GM12878 (cell line): ENCODE measurements at regions not wholly inside any gene's neighbourhood (a gene's known extent, or its start where the extent isn't known, plus 50 kb on each side); places are given as distances from the start of the nearest gene placed in this dataset.

Experiments used
- ATAC-seq: fragments of 200-7000 bp; cut with Tn5 transposase; 3 replicates; pipeline ENCODE4 v1.9.1; 2020; ENCODE audit warnings: mild to moderate bottlenecking, moderate library complexity
- BruUV-seq: library from RNA; stranded (reverse); fragments of 400-500 nt; replicated peaks from 2 replicates; lab custom pipeline; 2021; lab: Mats Ljungman, UMichigan
- CTCF ChIA-PET: fragments of 300-600 bp; sonication (Branson Sonifier 250); formaldehyde crosslinking; extraction: SDS; loops from one replicate; lab custom pipeline; 2021; ENCODE audit warnings: inconsistent platforms; lab: Yijun Ruan, JAX
- POLR2A ChIA-PET: fragments of 350-600 bp; formaldehyde crosslinking; extraction: SDS; loops from one replicate; lab custom pipeline; 2021; ENCODE audit warnings: inconsistent platforms; lab: Charles Lee
- RAD21 ChIA-PET: fragments of 300-600 bp; sonication (Branson Sonifier 250); formaldehyde crosslinking; loops from one replicate; lab custom pipeline; 2023; ENCODE audit warnings: antibody characterized with exemption; ENCODE audit not compliant: unreplicated experiment; lab: Charles Lee
- SMC1A ChIA-PET: fragments of 300-600 bp; sonication (Branson Sonifier 250); formaldehyde crosslinking; loops from one replicate; lab custom pipeline; 2023; ENCODE audit not compliant: unreplicated experiment, uncharacterized antibody; lab: Charles Lee
- DNase-seq: peaks from one replicate; pipeline ENCODE4 v3.0.0-alpha.2; 2011; ENCODE audit warnings: low read depth, low spot score
- FAIRE-seq: peaks from 3 replicates; lab custom pipeline; 2011; peaks lifted over from hg19 to GRCh38; lab: Jason Lieb, UNC
- H2AFZ ChIP-seq: 2 replicates; pipeline ENCODE4 v1.6.0; 2011; ENCODE audit warnings: low read depth, low read length, control low read depth; ENCODE audit not compliant: control insufficient read depth
- H3K27ac ChIP-seq: 2 replicates; pipeline ENCODE4 v1.5.1; 2011; ENCODE audit warnings: control low read depth; ENCODE audit not compliant: control insufficient read depth, insufficient read depth
- H3K27me3 ChIP-seq, 2 experiments: replicated peaks in 1 of 2; 2 replicates each; pipeline versions ENCODE4 v1.6.0 to v1.6.1; 2011; ENCODE audit warnings: low read length in 1 of 2; ENCODE audit not compliant: control insufficient read depth in 2 of 2, insufficient read depth in 2 of 2
- H3K36me3 ChIP-seq, 2 experiments: 2 replicates each; pipeline ENCODE4 v1.5.1; 2011; ENCODE audit warnings: low read length in 1 of 2; ENCODE audit not compliant: control insufficient read depth in 2 of 2, insufficient read depth in 2 of 2
- H3K4me1 ChIP-seq: 2 replicates; pipeline ENCODE4 v1.6.1; 2011; ENCODE audit warnings: mild to moderate bottlenecking, low read length, moderate library complexity, mixed read lengths; ENCODE audit not compliant: control insufficient read depth, insufficient read depth
- H3K4me2 ChIP-seq: 2 replicates; pipeline ENCODE4 v1.6.0; 2011; ENCODE audit warnings: control low read depth; ENCODE audit not compliant: control insufficient read depth, insufficient read depth
- H3K4me3 ChIP-seq: fragments of 200-600 bp; sonication (generic); 2 replicates; pipeline ENCODE4 v1.5.1; 2016
- H3K79me2 ChIP-seq: 2 replicates; pipeline ENCODE4 v1.6.0; 2011; ENCODE audit warnings: low read length; ENCODE audit not compliant: control insufficient read depth, insufficient read depth
- H3K9ac ChIP-seq: 2 replicates; pipeline ENCODE4 v1.8.0; 2011; ENCODE audit warnings: low read length, control low read depth, mixed read lengths; ENCODE audit not compliant: control insufficient read depth, insufficient read depth
- H3K9me3 ChIP-seq: replicated peaks from 3 replicates; pipeline ENCODE4 v1.5.1; 2011; ENCODE audit warnings: mild to moderate bottlenecking, low read length; ENCODE audit not compliant: control insufficient read depth, insufficient read depth
- H4K20me1 ChIP-seq: 2 replicates; pipeline ENCODE4 v1.6.0; 2011; ENCODE audit not compliant: control insufficient read depth, insufficient read depth
- BRCA1 ChIP-seq: IDR thresholded peaks from 2 replicates; pipeline ENCODE4 v1.6.1; 2011; ENCODE audit warnings: low read depth, low read length, improper control_type of control experiment
- CBFB ChIP-seq: IDR thresholded peaks from 2 replicates; pipeline ENCODE4 v1.6.1; 2016; ENCODE audit warnings: antibody characterized with exemption, low read depth
- CBX5 ChIP-seq: sonication (generic); IDR thresholded peaks from 2 replicates; pipeline ENCODE4 v1.6.1; 2016; ENCODE audit warnings: low read depth, moderate library complexity, mild to moderate bottlenecking, inconsistent platforms
- CEBPB ChIP-seq, 2 experiments: fragments of 150-350 bp in 1 of 2; IDR thresholded peaks; 2 replicates each; pipeline ENCODE4 v1.6.1; 2012 to 2014; ENCODE audit warnings: low read depth in 2 of 2, low read length in 2 of 2, borderline replicate concordance in 1 of 2, inconsistent platforms in 1 of 2
- FOS ChIP-seq: IDR thresholded peaks from 3 replicates; pipeline ENCODE4 v1.6.1; 2011; ENCODE audit warnings: borderline replicate concordance; ENCODE audit not compliant: insufficient read length; ENCODE audit errors: extremely low read depth
- IKZF2 ChIP-seq, 2 experiments: fragments of 450-650 bp; IDR thresholded peaks; 2 replicates each; pipeline ENCODE4 v1.6.1; 2017; ENCODE audit warnings: mild to moderate bottlenecking in 2 of 2, moderate library complexity in 2 of 2
- MEF2B ChIP-seq: fragments of 450-650 bp; IDR thresholded peaks from 2 replicates; pipeline ENCODE4 v1.6.1; 2018; ENCODE audit warnings: mild to moderate bottlenecking, moderate library complexity; ENCODE audit not compliant: partially characterized antibody, poor library complexity, severe bottlenecking
- MTA3 ChIP-seq: IDR thresholded peaks from 2 replicates; pipeline ENCODE4 v1.6.1; 2012; ENCODE audit warnings: low read length, inconsistent platforms, borderline replicate concordance
- NBN ChIP-seq: fragments of 450-650 bp; IDR thresholded peaks from 2 replicates; pipeline ENCODE4 v1.6.1; 2016
- NFYB ChIP-seq: IDR thresholded peaks from 2 replicates; pipeline ENCODE4 v1.6.1; 2011; ENCODE audit warnings: low read depth, mild to moderate bottlenecking, low read length, improper control_type of control experiment, moderate library complexity; ENCODE audit not compliant: insufficient read depth
- PKNOX1 ChIP-seq: fragments of 450-650 bp; IDR thresholded peaks from 2 replicates; pipeline ENCODE4 v1.6.1; 2016; ENCODE audit warnings: mild to moderate bottlenecking
- POLR2AphosphoS5 ChIP-seq: IDR thresholded peaks from 2 replicates; pipeline ENCODE4 v1.6.1; 2011; ENCODE audit warnings: mild to moderate bottlenecking, low read length, inconsistent platforms
- POU2F2 ChIP-seq: IDR thresholded peaks from 3 replicates; pipeline ENCODE4 v1.6.1; 2011; ENCODE audit warnings: low read depth, mild to moderate bottlenecking, low read length, borderline replicate concordance
- SIX5 ChIP-seq: IDR thresholded peaks from 2 replicates; pipeline ENCODE4 v1.6.1; 2011; ENCODE audit warnings: mild to moderate bottlenecking, low read depth, low read length, moderate library complexity; ENCODE audit not compliant: severe bottlenecking
- SMAD1 ChIP-seq: fragments of 450-650 bp; IDR thresholded peaks from 2 replicates; pipeline ENCODE4 v1.6.1; 2018; ENCODE audit warnings: mild to moderate bottlenecking, low read depth; ENCODE audit not compliant: partially characterized antibody
- SREBF1 ChIP-seq: IDR thresholded peaks from 2 replicates; pipeline ENCODE4 v1.6.1; 2012; ENCODE audit warnings: mild to moderate bottlenecking, low read length
- SRF ChIP-seq, 2 experiments: IDR thresholded peaks; 2 replicates each; pipeline ENCODE4 v1.6.1; 2011; ENCODE audit warnings: low read depth in 2 of 2, low read length in 2 of 2, mild to moderate bottlenecking in 1 of 2, moderate library complexity in 1 of 2
- USF1 ChIP-seq: IDR thresholded peaks from 2 replicates; pipeline ENCODE4 v1.6.1; 2011; ENCODE audit warnings: borderline replicate concordance, low read depth, mild to moderate bottlenecking, moderate library complexity, mixed read lengths, low read length; ENCODE audit not compliant: insufficient read depth; ENCODE audit errors: extremely low read length
- ZBED1 ChIP-seq: IDR thresholded peaks from 2 replicates; pipeline ENCODE4 v1.6.1; 2016; ENCODE audit warnings: borderline replicate concordance
- ZBTB40 ChIP-seq: fragments of 450-650 bp; IDR thresholded peaks from 2 replicates; pipeline ENCODE4 v1.6.1; 2016; ENCODE audit warnings: mild to moderate bottlenecking, moderate library complexity, borderline replicate concordance
- WGBS: methylation state at CpG from one replicate; pipeline ENCODE4 v1.1.6; 2016; ENCODE audit warnings: low lambda C conversion rate; ENCODE audit not compliant: insufficient replicate concordance, insufficient coverage; ENCODE audit errors: missing lambda C conversion rate; 5-methylcytosine and 5-hydroxymethylcytosine counted together
- in situ Hi-C: fragments of 300-500 bp; cut with MboI; formaldehyde crosslinking; loops from 9 replicates; pipeline ENCODE4 v1.14.3; 2018; ENCODE audit warnings: mixed read lengths
- intact Hi-C: fragments of 100-400 bp; cut with micrococcal nuclease; formaldehyde crosslinking; loops from one replicate; pipeline ENCODE4 v1.14.2; 2022; ENCODE audit not compliant: unreplicated experiment

- TF ChIP-seq ZBTB40 (no peak), BRCA1 (no peak)
- TF ChIP-seq, all 136 proteins: peak for 0
Measured at GRCh38 chr2:21710031-21710430, 586.3 kb downstream of the TDRD15 start (continued).

- BruUV-seq, result no TSS peak
- intact Hi-C loops, result no loop called here
- TF ChIP-seq CBX5, result no peak
- TF ChIP-seq SMAD1, result no peak
- TF ChIP-seq FOS, result no peak
- TF ChIP-seq NBN, result no peak
- no peak for TF ChIP-seq SREBF1
- no peak for TF ChIP-seq POU2F2
- no peak for TF ChIP-seq NFYB
- no peak for TF ChIP-seq CEBPB (IDR thresholded peaks at IDR 0.05; ENCODE audit: borderline replicate concordance in 1 of 2, low read depth in 2 of 2, low read length in 2 of 2)
- TF ChIP-seq MTA3, result no peak
- TF ChIP-seq SIX5, result no peak
- no peak for TF ChIP-seq SRF (IDR thresholded peaks at IDR 0.05; ENCODE audit: low read depth in 2 of 2, low read length in 2 of 2)
- no peak for TF ChIP-seq CBFB
- no peak for TF ChIP-seq MEF2B
- TF ChIP-seq IKZF2 (IDR thresholded peaks at IDR 0.05), result no peak
- no peak for TF ChIP-seq USF1
- TF ChIP-seq POLR2AphosphoS5, result no peak
- TF ChIP-seq ZBED1, result no peak
- TF ChIP-seq PKNOX1, result no peak
Measured at GRCh38 chr2:21710496-21710895, 586.7 kb downstream of the TDRD15 start.

More at GRCh38 chr2:21710496-21710895, 586.7 kb downstream of the TDRD15 start:
- H3K4me3 ChIP-seq, result no peak overlapping the region
- WGBS, result 0% methylated on average over 3 of the region's 3 CpGs
- H2AFZ ChIP-seq, result no peak overlapping the region
- H3K9me3 ChIP-seq, result no peaks in the 10 kb centered on the region
- FAIRE-seq (no peak), DNase-seq (no peak), ATAC-seq (no peak)
- no peaks in the 10 kb centered on the region for H3K36me3 ChIP-seq
- no peaks in the 10 kb centered on the region for H4K20me1 ChIP-seq
- H3K27ac ChIP-seq, result no peak overlapping the region
- SMC1A ChIA-PET, result no interaction called here
- H3K4me1 ChIP-seq, result no peaks in the 10 kb centered on the region
- no peaks in the 10 kb centered on the region for H3K79me2 ChIP-seq
- CTCF ChIA-PET, result no interaction called here
- no peak overlapping the region for H3K4me2 ChIP-seq
- RAD21 ChIA-PET, result no interaction called here
- POLR2A ChIA-PET, result no interaction called here
- in situ Hi-C loops, result no loop called here
- no peak overlapping the region for H3K9ac ChIP-seq
- no peaks in the 10 kb centered on the region for H3K27me3 ChIP-seq
